Mesenchymal stem cell (in vitro differentiated cells and primary cell): ENCODE measurements at regions not wholly inside any gene's neighbourhood (a gene's known extent, or its start where the extent isn't known, plus 50 kb on each side); places are given as distances from the start of the nearest gene placed in this dataset.
"Not testable (repeated sequence)": the region's sequence is repeated elsewhere in the genome, so short reads cannot be mapped to it uniquely, and the experiment has no call there.

Experiments
- DNase-seq: peaks from one replicate; pipeline ENCODE4 v3.0.0-alpha.2; 2013
- H2AFZ ChIP-seq: one replicate; pipeline ENCODE4 v1.6.1; 2013; ENCODE audit warnings: low read depth, mild to moderate bottlenecking, control low read depth, inconsistent platforms, low read length, moderate library complexity
- H2AK5ac ChIP-seq: 2 replicates; pipeline ENCODE4 v1.6.1; 2013; ENCODE audit warnings: low read length, moderate library complexity, mild to moderate bottlenecking, inconsistent platforms; ENCODE audit not compliant: severe bottlenecking
- H2BK120ac ChIP-seq: one replicate; pipeline ENCODE4 v1.6.1; 2013; ENCODE audit warnings: low read depth, mild to moderate bottlenecking, inconsistent platforms, low read length, moderate library complexity
- H2BK12ac ChIP-seq, 2 experiments: one replicate each; pipeline ENCODE4 v1.6.1; 2013; ENCODE audit warnings: inconsistent platforms in 2 of 2, low read length in 2 of 2, mild to moderate bottlenecking in 2 of 2, moderate library complexity in 2 of 2, control low read depth in 1 of 2
- H2BK15ac ChIP-seq: one replicate; pipeline ENCODE4 v1.6.1; 2013; ENCODE audit warnings: mild to moderate bottlenecking, low read depth, inconsistent platforms; ENCODE audit not compliant: poor library complexity, severe bottlenecking
- H2BK5ac ChIP-seq: 2 replicates; pipeline ENCODE4 v1.6.1; 2013; ENCODE audit warnings: low read depth, mild to moderate bottlenecking, low read length, control low read depth, inconsistent platforms; ENCODE audit not compliant: poor library complexity, severe bottlenecking
- H3K14ac ChIP-seq, 2 experiments: one replicate each; pipeline ENCODE4 v1.6.1; 2013; ENCODE audit warnings: inconsistent platforms in 2 of 2, low read length in 2 of 2, control low read depth in 1 of 2, mild to moderate bottlenecking in 1 of 2, moderate library complexity in 1 of 2
- H3K18ac ChIP-seq, 2 experiments: one replicate each; pipeline ENCODE4 v1.6.1; 2013; ENCODE audit warnings: inconsistent platforms in 2 of 2, low read length in 2 of 2, control low read depth in 1 of 2, low read depth in 1 of 2, mild to moderate bottlenecking in 1 of 2
- H3K23ac ChIP-seq, 2 experiments: one replicate each; pipeline ENCODE4 v1.6.1; 2013; ENCODE audit warnings: inconsistent platforms in 2 of 2, low read length in 2 of 2, mild to moderate bottlenecking in 2 of 2, moderate library complexity in 2 of 2, control low read depth in 1 of 2
- H3K27ac ChIP-seq: 2 replicates; pipeline ENCODE4 v1.5.1; 2013; ENCODE audit warnings: mild to moderate bottlenecking, moderate library complexity, low read length, control low read depth, inconsistent platforms; ENCODE audit not compliant: poor library complexity, severe bottlenecking
- H3K27me3 ChIP-seq, 2 experiments: 2 replicates each; pipeline versions ENCODE4 v1.6.1 to v1.7.0; 2013; ENCODE audit warnings: low read length in 2 of 2, mild to moderate bottlenecking in 2 of 2, moderate library complexity in 2 of 2, control low read depth in 1 of 2, inconsistent platforms in 1 of 2; ENCODE audit not compliant: control insufficient read depth in 1 of 2, insufficient read depth in 1 of 2
- H3K36me3 ChIP-seq, 2 experiments: 2 replicates each; pipeline versions ENCODE4 v1.6.1 to v1.7.0; 2013; ENCODE audit warnings: low read length in 2 of 2, control low read depth in 1 of 2, inconsistent platforms in 1 of 2, low read depth in 1 of 2, mild to moderate bottlenecking in 1 of 2; ENCODE audit not compliant: insufficient read depth in 2 of 2, control insufficient read depth in 1 of 2
- H3K4ac ChIP-seq, 2 experiments: one replicate each; pipeline ENCODE4 v1.6.1; 2013; ENCODE audit warnings: inconsistent platforms in 2 of 2, low read length in 2 of 2, mild to moderate bottlenecking in 2 of 2, moderate library complexity in 2 of 2, control low read depth in 1 of 2, low read depth in 1 of 2
- H3K4me1 ChIP-seq: 2 replicates; pipeline ENCODE4 v1.6.1; 2013; ENCODE audit warnings: low read depth, low read length, control low read depth; ENCODE audit not compliant: control insufficient read depth, insufficient read depth
- H3K4me2 ChIP-seq: 2 replicates; pipeline ENCODE4 v1.6.1; 2013; ENCODE audit warnings: low read length, mild to moderate bottlenecking, inconsistent platforms; ENCODE audit not compliant: poor library complexity, severe bottlenecking
- H3K4me3 ChIP-seq, 2 experiments: 2 replicates each; pipeline versions ENCODE4 v1.5.1 to v1.7.0; 2013; ENCODE audit warnings: low read length in 2 of 2, mild to moderate bottlenecking in 2 of 2, control low read depth in 1 of 2, low read depth in 1 of 2; ENCODE audit not compliant: insufficient read depth in 1 of 2
- H3K79me1 ChIP-seq: replicated peaks from 2 replicates; pipeline ENCODE4 v1.6.1; 2013; ENCODE audit warnings: mild to moderate bottlenecking, control low read depth, low read length, inconsistent platforms; ENCODE audit not compliant: poor library complexity, severe bottlenecking
- H3K9ac ChIP-seq: 2 replicates; pipeline ENCODE4 v1.7.0; 2013; ENCODE audit warnings: mild to moderate bottlenecking, low read length, moderate library complexity
- H3K9me3 ChIP-seq: 2 replicates; pipeline ENCODE4 v1.7.0; 2013; ENCODE audit warnings: mild to moderate bottlenecking, low read length; ENCODE audit not compliant: control insufficient read depth
- H4K8ac ChIP-seq: one replicate; pipeline ENCODE4 v1.6.1; 2013; ENCODE audit warnings: inconsistent platforms, mild to moderate bottlenecking, low read length, moderate library complexity
- H4K91ac ChIP-seq: one replicate; pipeline ENCODE4 v1.6.1; 2013; ENCODE audit warnings: mild to moderate bottlenecking, low read length, inconsistent platforms
- WGBS: methylation state at CpG from one replicate; pipeline ENCODE4 v1.1.7; 2013; ENCODE audit warnings: mixed read lengths; 5-methylcytosine and 5-hydroxymethylcytosine counted together

- no peak for DNase-seq
- no peaks in the 10 kb centered on the region for H3K79me1 ChIP-seq
- no peak overlapping the region for H2BK120ac ChIP-seq
- no peaks in the 10 kb centered on the region for H3K36me3 ChIP-seq
- 24% methylated on average over 10 of the region's 10 CpGs for WGBS
- H2BK15ac ChIP-seq: no peak overlapping the region
- H3K14ac ChIP-seq: no peak overlapping the region
- no peak overlapping the region for H3K23ac ChIP-seq
- no peak overlapping the region for H2BK5ac ChIP-seq
- H3K4me2 ChIP-seq: no peak overlapping the region
- H2BK12ac ChIP-seq: no peak overlapping the region
- H3K9ac ChIP-seq: no peak overlapping the region
- H3K4ac ChIP-seq: no peak overlapping the region
- H2AK5ac ChIP-seq: no peak overlapping the region
- no peak overlapping the region for H3K18ac ChIP-seq
- no peaks in the 10 kb centered on the region for H3K27me3 ChIP-seq
- H2AFZ ChIP-seq: no peak overlapping the region
- no peaks in the 10 kb centered on the region for H3K4me1 ChIP-seq
- no peak overlapping the region for H3K4me3 ChIP-seq
- no peak overlapping the region for H4K8ac ChIP-seq
- H3K27ac ChIP-seq: no peak overlapping the region
- peaks cover 5% of the 10 kb centered on the region for H3K9me3 ChIP-seq
- no peak overlapping the region for H4K91ac ChIP-seq
These were observed 813.6 kb upstream of the EEF2KMT start for GRCh38 chr16:5911241-5911640.

- not testable (repeated sequence) for H3K27ac ChIP-seq, H2AFZ ChIP-seq, H4K91ac ChIP-seq, H2AK5ac ChIP-seq, H3K9ac ChIP-seq, H3K36me3 ChIP-seq, DNase-seq, H3K4me1 ChIP-seq, H3K79me1 ChIP-seq, H4K8ac ChIP-seq, H2BK12ac ChIP-seq, H3K9me3 ChIP-seq, H3K23ac ChIP-seq, H3K27me3 ChIP-seq, H3K14ac ChIP-seq, H2BK15ac ChIP-seq, H3K4ac ChIP-seq, H3K4me2 ChIP-seq, H2BK120ac ChIP-seq, H3K4me3 ChIP-seq, H3K18ac ChIP-seq, H2BK5ac ChIP-seq
- WGBS: 85% methylated on average over 8 of the region's 8 CpGs
These were observed 812.0 kb upstream of the EEF2KMT start for GRCh38 chr16:5909556-5909955.

- no peak overlapping the region for H3K4me3 ChIP-seq
- H3K79me1 ChIP-seq: no peaks in the 10 kb centered on the region
- no peaks in the 10 kb centered on the region for H3K4me1 ChIP-seq
- no peaks in the 10 kb centered on the region for H3K36me3 ChIP-seq
- H4K8ac ChIP-seq: no peak overlapping the region
- H3K4me2 ChIP-seq: no peak overlapping the region
- no peak overlapping the region for H2AFZ ChIP-seq
- no peak overlapping the region for H3K27ac ChIP-seq
- H3K23ac ChIP-seq: no peak overlapping the region
- no peak overlapping the region for H2BK5ac ChIP-seq
- peaks cover 5% of the 10 kb centered on the region for H3K9me3 ChIP-seq
- no peak overlapping the region for H3K9ac ChIP-seq
- WGBS: 90% methylated on average over 5 of the region's 5 CpGs
- no peak overlapping the region for H2BK15ac ChIP-seq
- no peak overlapping the region for H2BK120ac ChIP-seq
- H3K14ac ChIP-seq: no peak overlapping the region
- no peak overlapping the region for H3K4ac ChIP-seq
- H3K27me3 ChIP-seq: no peaks in the 10 kb centered on the region
- H3K18ac ChIP-seq: no peak overlapping the region
- no peak overlapping the region for H2AK5ac ChIP-seq
- H4K91ac ChIP-seq: no peak overlapping the region
- no peak for DNase-seq
- no peak overlapping the region for H2BK12ac ChIP-seq
These were observed 809.9 kb upstream of the EEF2KMT start for GRCh38 chr16:5907544-5907943.

GRCh38 chr16:5906351-5906750 lies 808.8 kb upstream of the EEF2KMT start:
- no peak overlapping the region for H2BK12ac ChIP-seq
- no peak overlapping the region for H2BK5ac ChIP-seq
- H3K23ac ChIP-seq: no peak overlapping the region
- H3K27me3 ChIP-seq: no peaks in the 10 kb centered on the region
- H2BK120ac ChIP-seq: no peak overlapping the region
- no peak overlapping the region for H3K18ac ChIP-seq
- H3K79me1 ChIP-seq: no peaks in the 10 kb centered on the region
- no peak overlapping the region for H3K14ac ChIP-seq
- no peaks in the 10 kb centered on the region for H3K9me3 ChIP-seq
- H2AK5ac ChIP-seq: no peak overlapping the region
- no peak overlapping the region for H3K27ac ChIP-seq
- H3K4me3 ChIP-seq: no peak overlapping the region
- H3K4ac ChIP-seq: no peak overlapping the region
- no peak overlapping the region for H3K4me2 ChIP-seq
- H3K36me3 ChIP-seq: no peaks in the 10 kb centered on the region
- no peak for DNase-seq
- H2BK15ac ChIP-seq: no peak overlapping the region
- H4K8ac ChIP-seq: no peak overlapping the region
- H4K91ac ChIP-seq: no peak overlapping the region
- H2AFZ ChIP-seq: no peak overlapping the region
- 69% methylated on average over 6 of the region's 6 CpGs for WGBS
- no peak overlapping the region for H3K9ac ChIP-seq
- no peaks in the 10 kb centered on the region for H3K4me1 ChIP-seq
